ENCODE measurements at regions not wholly inside any gene's neighbourhood (a gene's known extent, or its start where the extent isn't known, plus 50 kb on each side); places are given as distances from the start of the nearest gene placed in this dataset.

DNA sequence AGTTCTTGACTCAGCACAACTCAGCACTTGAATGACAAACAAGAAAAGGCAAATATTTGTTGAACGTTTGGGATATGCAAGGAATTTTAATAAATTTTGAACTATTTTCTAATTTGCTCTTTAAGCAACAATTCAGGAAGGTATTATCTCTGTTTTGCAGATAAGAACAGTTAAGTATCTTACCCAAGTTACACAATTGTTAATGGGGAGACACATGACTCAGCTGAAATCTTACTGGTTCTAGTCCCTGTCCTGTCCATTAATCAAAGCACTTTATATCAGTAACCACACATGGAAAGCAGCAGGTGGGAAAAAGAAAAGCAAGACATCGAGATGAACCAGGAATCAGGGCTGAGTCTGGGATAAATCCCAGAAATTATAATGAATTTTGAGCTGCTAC, 493.9 kb upstream of the PIK3C3 start:
- no peak for DNase-seq (ENCODE audit: low read depth)

DNA sequence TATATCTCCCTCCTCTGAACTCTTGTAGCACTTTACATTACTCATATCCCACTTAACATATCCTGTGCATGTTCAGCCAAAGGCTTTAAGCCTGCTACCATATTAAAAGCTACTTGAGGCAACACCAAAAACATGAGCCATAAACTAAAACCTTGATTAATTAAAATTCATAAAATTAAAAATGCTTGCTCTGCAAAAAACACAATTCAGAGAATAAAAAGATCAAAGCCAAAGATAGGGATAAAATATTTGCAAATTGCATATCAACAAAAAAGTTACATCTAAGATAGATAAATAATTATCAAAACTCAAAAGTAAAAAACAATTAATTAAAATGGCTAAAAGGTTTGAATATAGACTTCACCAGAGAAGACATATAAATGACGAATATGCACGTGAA, 495.4 kb upstream of the PIK3C3 start:
- no peak for DNase-seq (ENCODE audit: low read depth)

DNA sequence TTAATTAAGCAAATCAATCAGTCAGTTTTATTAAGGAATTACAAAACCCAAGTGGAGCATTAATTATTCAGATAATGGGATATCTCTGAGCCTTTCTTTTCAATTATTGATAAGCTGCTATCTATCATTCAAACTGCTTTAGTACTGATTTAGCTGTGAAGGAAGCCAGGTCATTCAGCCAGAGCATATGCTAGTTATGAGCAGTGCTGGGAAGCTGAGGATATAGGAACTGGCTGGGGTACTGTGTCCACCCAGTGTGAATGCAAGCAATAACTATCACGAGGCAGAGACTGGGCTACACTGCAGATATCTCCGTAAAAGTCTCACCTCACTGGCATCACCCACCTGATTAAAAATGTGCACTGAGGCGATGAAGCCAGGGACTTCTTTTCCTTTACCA, 496.7 kb upstream of the PIK3C3 start:
- DNase-seq (ENCODE audit: low read depth), result no peak

DNA sequence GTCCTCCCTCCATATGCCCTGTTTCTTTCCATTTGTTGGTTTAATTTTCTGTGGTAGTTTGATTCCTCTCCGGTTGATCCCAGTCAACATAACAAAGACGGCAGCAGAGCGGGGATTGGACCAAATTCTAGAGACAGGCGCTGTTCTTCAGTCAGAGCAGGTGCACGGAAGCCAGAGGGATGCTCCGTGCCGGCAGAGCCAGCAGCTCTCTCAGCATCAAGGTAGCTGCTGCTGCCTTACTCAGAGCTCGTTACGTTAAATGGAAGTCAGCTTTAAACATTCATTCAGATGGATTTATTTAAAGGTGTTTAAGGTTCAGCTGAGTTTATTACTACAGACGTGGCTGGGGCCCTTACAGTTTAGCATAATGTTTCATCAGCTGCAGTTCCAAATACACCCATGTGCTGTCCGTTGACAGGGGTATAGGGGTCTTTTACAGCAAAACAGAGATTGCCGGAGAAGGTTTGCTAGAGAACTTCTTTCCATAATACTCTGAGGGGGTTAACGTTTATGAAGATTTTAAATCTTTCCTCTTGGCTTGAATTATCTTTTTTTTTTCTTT, 497.2 kb upstream of the PIK3C3 start:
- DNase-seq (ENCODE audit: low read depth), result no peak

- DNase-seq (ENCODE audit: low read depth), result no peak
These were observed 498.2 kb upstream of the PIK3C3 start for GRCh38 chr18:41456831-41457230.

DNA sequence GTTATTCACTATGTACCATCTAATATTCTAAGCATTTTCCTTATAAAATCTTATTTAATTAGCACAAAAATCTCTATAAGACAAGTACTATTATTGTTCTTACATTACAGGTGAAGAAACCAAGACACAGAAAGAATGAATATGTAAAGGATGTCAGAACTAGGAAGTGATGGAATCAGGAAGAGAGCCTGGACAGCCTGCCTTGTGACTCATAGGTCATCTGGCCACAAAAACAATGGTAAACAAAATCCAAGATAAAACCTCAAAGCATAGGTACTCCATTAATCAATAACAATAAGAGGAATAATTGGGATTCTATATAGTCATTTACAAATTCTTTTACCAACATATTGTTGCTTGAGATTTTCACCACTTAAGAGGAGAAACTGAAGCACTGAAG, 505.4 kb upstream of the PIK3C3 start:
- peak; percentile 25 for DNase-seq (ENCODE audit: low read depth)

GRCh38 chr18:41444943-41445342, 510.1 kb upstream of the PIK3C3 start:
- peak; percentile 31 for DNase-seq (ENCODE audit: low read depth)

DNA sequence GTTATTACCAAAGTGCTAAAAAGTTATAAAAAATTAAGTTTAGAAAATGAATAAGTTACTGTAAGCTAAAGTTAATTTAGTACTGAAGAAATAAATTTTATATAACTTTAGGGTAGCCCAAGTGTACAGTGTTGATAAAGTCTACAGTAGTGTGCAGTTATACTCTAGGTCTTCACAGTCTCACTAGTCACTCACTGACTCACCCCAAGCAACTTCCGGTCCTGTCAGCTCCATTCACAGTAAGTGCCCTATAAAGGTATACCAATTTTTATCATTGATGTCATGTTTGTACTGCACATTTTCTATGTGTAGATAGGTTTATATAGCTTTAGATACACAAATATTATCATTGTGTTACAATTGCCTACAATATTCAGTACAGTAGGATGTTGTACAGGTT, 518.3 kb upstream of the PIK3C3 start:
- DNase-seq (ENCODE audit: low read depth), result no peak

- DNase-seq (ENCODE audit: low read depth), result no peak
These were observed 536.4 kb upstream of the PIK3C3 start for GRCh38 chr18:41418598-41418997.

- DNase-seq (ENCODE audit: low read depth), result no peak
These were observed 539.0 kb upstream of the PIK3C3 start for GRCh38 chr18:41416044-41416443.

DNA sequence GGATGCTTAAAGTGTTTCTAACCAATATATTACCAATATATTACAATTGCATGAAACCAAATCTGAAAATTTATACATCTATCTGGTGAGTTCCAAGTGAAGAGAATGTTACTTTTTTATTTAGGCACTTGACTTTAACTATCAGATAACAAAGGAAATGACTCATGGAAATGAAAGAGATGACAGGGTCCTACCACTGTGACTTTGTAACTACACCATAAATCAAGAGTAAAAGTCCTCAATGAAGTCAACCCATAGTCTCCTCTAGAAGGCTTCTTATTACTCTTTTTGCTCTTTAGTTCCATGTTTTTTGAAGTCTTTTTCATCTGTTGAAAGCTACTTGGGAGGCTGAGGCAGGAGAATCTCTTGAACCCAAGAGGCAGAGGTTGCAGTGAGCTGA, 545.0 kb upstream of the PIK3C3 start:
- no peak for DNase-seq (ENCODE audit: low read depth)

DNA sequence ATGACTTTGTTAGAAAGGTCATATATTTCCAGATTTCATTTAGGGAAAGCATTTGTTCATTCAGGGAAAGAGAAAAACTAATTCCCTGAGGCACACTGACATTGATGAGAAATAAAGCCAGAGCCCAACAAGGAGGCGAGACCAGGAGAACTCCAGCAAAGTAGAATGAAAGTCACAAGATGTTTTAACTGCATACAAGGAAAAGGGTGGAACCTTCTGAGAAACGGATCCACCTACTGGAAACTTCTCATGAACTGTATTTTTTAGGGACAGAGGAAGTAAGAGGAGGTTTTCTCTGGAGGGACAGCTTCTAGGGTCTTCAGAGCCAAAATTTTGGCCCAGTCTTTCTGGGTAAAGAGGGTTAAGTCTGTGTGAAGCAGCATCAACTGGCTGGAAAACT, 548.2 kb upstream of the PIK3C3 start:
- DNase-seq (ENCODE audit: low read depth), result no peak

DNA sequence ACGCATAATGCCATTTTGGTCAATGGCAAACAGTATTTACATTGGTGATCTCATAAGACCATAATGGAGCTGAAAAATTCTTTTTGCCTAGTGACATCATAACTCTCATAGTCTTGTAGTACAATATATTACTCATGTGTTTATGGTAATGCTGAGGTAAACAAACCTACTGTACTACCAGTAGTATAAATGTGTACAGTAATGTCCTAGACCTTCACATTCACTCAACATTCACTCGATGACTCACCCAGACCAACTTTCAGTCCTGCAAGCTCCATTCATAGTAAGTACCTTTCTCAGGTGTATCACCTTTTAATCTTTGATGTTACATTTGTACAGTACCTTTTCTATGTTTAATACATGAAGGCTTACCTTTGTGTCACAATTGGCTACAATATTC, 558.2 kb upstream of the PIK3C3 start:
- peak; percentile 2 for DNase-seq (ENCODE audit: low read depth)

GRCh38 chr18:41396211-41396610, 558.8 kb upstream of the PIK3C3 start:
- DNase-seq (ENCODE audit: low read depth), result no peak

DNA sequence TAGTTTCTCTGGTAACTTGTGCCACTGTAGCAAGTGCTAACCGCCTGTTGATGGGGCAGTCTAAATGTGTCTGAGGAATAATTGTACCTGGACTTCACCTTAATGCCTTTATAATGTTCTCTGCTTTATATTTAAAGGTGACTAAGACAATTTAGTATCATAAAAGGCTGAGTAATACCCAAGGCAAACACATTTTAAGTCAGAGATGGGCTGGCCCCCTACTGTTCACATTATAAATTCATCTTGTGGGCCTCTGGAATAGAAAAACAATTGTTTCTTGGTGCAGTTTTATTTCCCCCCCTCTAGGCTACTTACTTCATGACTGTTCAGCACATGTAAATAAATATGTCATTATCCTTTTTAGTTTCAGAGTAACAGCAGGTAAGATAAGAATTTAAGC, 559.3 kb upstream of the PIK3C3 start:
- DNase-seq (ENCODE audit: low read depth), result peak; percentile 2

DNA sequence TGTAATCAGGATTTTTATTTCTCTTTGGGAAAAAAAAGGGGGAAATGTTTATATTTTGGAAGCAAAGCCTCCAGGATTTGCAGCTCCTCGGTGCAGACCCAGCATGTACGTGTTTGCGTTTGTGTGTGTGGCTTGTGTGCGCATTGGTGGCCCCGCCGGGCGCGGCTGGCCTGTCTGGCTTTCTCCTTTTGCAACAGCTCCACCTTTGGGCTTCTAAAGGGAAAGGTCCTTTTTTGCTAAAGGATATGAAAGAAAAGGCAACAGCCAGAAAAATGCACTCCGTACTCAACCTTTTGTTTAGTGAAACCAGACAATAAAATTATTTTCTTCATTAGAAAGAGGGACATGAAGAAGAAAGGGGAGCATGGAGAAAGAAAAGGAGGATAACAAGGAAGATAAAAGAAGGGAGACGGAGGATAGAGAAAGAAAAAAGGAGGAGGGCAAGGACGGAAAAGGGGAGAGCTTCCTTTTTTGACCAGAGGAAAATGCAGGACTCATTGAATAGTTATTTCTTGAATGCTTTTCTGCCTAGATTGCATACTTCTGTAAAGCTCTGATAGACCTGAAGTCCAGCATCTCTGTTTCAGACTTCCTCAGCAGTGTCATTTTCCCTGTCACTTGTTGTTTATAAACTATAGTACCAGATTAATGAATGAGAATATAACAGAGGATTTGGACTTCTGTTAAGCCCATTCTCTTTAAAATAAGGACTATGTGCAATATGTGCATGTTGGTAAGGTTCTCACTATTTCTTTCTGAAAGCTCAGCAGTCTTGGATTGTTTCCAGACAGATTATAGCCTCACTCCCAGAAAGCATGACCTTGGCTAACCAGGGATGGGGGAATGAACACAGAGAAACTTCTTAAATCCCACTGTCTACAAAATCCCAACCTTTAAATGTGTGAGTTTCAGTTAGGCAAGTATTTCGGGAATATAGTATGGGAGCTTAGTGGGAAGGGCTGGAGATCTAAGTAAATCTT, 563.1 kb upstream of the PIK3C3 start:
- peak; percentile 36 for DNase-seq (ENCODE audit: low read depth)

- DNase-seq (ENCODE audit: low read depth), result peak; percentile 1
These were observed 564.7 kb upstream of the PIK3C3 start for GRCh38 chr18:41390309-41390708.

DNA sequence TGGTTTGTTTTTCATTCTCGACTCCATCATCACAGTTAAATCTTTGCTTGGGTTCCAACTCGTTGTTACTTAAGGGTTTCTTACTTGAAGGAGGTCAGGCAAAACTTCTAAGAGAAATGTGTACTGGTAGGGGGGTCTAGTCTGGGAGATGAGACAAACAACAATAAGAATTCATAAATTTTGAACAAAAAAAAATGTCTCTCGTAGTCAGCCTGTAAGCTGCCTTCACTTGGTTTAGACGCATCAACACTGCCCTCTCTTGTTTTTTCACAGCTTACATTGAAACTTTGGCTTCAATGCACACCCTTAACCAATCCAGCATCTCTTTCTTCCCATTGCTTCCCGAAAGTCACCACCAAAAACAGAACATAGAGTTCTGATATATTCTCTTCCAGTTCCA, 576.4 kb upstream of the PIK3C3 start:
- peak; percentile 16 for DNase-seq (ENCODE audit: low read depth)

DNA sequence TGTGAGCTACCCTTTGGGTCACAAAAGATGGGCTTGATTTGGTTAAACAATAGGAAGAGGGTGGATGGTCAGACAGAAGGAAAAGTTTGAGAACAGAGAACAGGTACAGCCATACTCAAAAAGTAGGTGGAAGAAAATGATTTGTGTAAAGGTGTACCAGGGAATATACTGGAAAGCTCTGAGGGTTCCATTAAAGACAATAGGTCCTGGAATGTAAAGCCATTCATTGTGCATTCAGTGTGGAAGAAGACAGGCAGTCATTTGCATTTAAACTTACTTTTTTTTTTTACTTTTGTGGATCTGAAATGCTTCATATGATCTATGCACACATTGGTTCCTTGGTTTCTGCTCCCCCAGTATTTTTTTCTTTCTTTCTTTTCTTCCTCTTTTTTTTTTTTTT, 581.4 kb upstream of the PIK3C3 start:
- no peak for DNase-seq (ENCODE audit: low read depth)

DNA sequence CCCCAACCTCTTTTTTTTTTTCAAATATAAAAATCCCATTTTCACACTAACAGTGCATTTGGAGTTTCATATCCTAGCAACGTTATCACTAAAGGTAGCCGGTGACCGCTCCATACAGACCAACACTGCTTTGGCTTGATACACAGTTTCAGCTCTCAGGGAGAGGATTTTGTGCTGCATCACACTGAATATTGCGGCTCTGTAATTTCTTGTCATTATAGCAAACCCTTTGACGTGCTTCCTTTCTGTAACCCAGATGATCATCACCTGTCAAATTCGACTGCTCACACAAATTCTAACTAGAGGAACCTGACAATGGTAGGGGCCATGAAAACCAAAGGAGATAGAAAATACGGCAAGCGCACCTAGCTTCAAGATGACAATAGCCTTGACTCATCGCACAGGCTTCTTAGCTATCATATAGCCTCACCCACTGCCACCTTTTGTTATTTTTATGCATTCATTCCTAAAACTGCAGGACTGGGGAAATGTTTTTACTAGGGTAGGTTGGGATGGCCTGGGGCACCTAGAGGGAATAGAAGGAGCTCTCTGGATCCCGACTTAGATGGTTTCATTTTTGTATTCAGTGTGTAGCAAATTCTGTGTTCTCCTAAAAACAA, 582.9 kb upstream of the PIK3C3 start:
- DNase-seq (ENCODE audit: low read depth), result no peak

- DNase-seq (ENCODE audit: low read depth), result no peak
These were observed 583.6 kb upstream of the PIK3C3 start for GRCh38 chr18:41371156-41372045.

DNA sequence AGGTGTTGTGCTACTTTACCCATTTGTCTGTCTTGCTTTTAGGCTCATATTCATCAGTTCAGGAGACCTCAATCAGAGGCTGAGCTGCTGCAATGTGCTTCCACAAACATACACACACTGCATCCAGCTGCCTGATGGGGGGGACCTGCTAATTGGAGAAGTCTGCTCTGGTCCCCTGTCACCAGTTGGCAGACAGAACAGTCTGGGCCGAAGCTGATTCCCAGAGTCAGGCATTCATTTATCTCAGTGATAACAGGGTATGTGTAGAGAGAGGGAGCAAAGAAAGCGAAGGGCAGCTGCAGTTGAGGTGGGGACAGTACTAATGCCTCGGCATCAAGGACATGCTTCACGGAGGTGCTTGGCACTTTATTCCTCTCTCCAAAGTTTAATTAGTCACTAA, 584.3 kb upstream of the PIK3C3 start:
- DNase-seq (ENCODE audit: low read depth), result no peak
